Sigmoid colon (tissue), 6 donors: ENCODE measurements at regions not wholly inside any gene's neighbourhood (a gene's known extent, or its start where the extent isn't known, plus 50 kb on each side); places are given as distances from the start of the nearest gene placed in this dataset.

Experiments
- DNase-seq: peaks from one replicate; pipeline ENCODE4 v3.0.0-alpha.2; 2019
- H3K27ac ChIP-seq, 4 donors: fragments of 200-600 bp; sonication (generic); one replicate each; pipeline ENCODE4 v1.5.1; 2016 to 2019; ENCODE audit warnings: mild to moderate bottlenecking in 1 of 4
- H3K27me3 ChIP-seq, 3 donors: fragments of 200-600 bp; sonication (generic); one replicate each; pipeline ENCODE4 v1.5.1; 2019; ENCODE audit warnings: mild to moderate bottlenecking in 1 of 3
- H3K36me3 ChIP-seq, 4 donors: fragments of 200-600 bp; sonication (generic); one replicate each; pipeline ENCODE4 v1.5.1; 2016 to 2019
- H3K4me1 ChIP-seq, 4 donors: fragments of 200-600 bp; sonication (generic); one replicate each; pipeline ENCODE4 v1.5.1; 2017 to 2019
- H3K4me3 ChIP-seq, 4 donors: fragments of 200-600 bp; sonication (generic); one replicate each; pipeline ENCODE4 v1.5.1; 2017 to 2019; ENCODE audit warnings: mild to moderate bottlenecking in 2 of 4, moderate library complexity in 1 of 4
- H3K9me3 ChIP-seq, 4 donors: fragments of 200-600 bp in 3 of 4; sonication (generic) in 3 of 4; one replicate each; pipeline versions ENCODE4 v1.5.1 to v1.6.1; 2013 to 2019
- EP300 ChIP-seq, 4 donors: sonication (generic); formaldehyde crosslinking; IDR thresholded peaks; one replicate each; pipeline ENCODE4 v1.6.1; 2017; ENCODE audit warnings: antibody characterized with exemption in 4 of 4
- POLR2A ChIP-seq, 2 donors: fragments of 450-650 bp; IDR thresholded peaks; one replicate each; pipeline ENCODE4 v1.6.1; 2016; ENCODE audit warnings: antibody characterized with exemption in 2 of 2, mild to moderate bottlenecking in 2 of 2, moderate library complexity in 2 of 2
- POLR2AphosphoS5 ChIP-seq, 4 donors: sonication (generic); formaldehyde crosslinking; IDR thresholded peaks; one replicate each; pipeline ENCODE4 v1.6.1; 2017; ENCODE audit warnings: antibody characterized with exemption in 4 of 4
- WGBS, 2 donors: extraction: QIAGEN DNeasy Blood & Tissue Kit; methylation state at CpG; one replicate each; pipeline ENCODE4 v1.1.7; 2013; 5-methylcytosine and 5-hydroxymethylcytosine counted together
- intact Hi-C: fragments of 100-400 bp; cut with DNase I; formaldehyde crosslinking; loops from one replicate; pipeline ENCODE4 v1.15.1; 2023
- TF ChIP-seq, protein P1 (sequence below), 4 experiments: fragments of 450-650 bp in 3 of 4; fragments of 200-600 bp in 1 of 4; IDR thresholded peaks; one replicate each; pipeline ENCODE4 v1.5.1; 2016 to 2019; ENCODE audit warnings: antibody characterized with exemption in 4 of 4, mild to moderate bottlenecking in 3 of 4, moderate library complexity in 2 of 4
- donor health status: healthy with polysubstance abuse.
- donor health status: healthy.

DNA sequence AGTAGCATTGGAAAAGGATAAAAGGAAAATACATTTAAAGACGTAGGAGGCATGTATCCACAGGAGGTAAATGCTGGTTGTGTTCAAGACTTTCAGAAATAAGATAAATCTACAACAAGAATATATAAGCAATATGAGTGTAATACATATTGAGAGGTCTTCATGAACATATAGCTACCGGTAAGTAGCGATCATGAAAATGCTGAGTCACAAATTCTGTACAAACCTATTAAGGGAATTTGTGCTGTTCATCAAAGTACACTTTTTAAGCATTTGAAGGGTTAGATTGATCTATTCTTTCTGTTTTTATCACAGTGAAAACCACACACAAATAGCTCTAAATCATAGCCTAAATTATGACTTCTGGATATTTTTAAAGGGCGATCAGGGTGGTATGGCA lies 173.1 kb upstream of the NYAP2 start:
- WGBS, 2 donors: 93 to 94% methylated on average over 4 of the region's 4 CpGs
- H3K9me3 ChIP-seq: no peaks in the 10 kb centered on the region
- TF ChIP-seq, protein P1, sequence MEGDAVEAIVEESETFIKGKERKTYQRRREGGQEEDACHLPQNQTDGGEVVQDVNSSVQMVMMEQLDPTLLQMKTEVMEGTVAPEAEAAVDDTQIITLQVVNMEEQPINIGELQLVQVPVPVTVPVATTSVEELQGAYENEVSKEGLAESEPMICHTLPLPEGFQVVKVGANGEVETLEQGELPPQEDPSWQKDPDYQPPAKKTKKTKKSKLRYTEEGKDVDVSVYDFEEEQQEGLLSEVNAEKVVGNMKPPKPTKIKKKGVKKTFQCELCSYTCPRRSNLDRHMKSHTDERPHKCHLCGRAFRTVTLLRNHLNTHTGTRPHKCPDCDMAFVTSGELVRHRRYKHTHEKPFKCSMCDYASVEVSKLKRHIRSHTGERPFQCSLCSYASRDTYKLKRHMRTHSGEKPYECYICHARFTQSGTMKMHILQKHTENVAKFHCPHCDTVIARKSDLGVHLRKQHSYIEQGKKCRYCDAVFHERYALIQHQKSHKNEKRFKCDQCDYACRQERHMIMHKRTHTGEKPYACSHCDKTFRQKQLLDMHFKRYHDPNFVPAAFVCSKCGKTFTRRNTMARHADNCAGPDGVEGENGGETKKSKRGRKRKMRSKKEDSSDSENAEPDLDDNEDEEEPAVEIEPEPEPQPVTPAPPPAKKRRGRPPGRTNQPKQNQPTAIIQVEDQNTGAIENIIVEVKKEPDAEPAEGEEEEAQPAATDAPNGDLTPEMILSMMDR (IDR thresholded peaks at IDR 0.05): no peak
- TF ChIP-seq POLR2A (IDR thresholded peaks at IDR 0.05) (no peak), POLR2AphosphoS5 (IDR thresholded peaks at IDR 0.05) (no peak), EP300 (IDR thresholded peaks at IDR 0.05) (no peak)
- H3K27ac ChIP-seq: no peak overlapping the region
- intact Hi-C loops: no loop called here
- H3K36me3 ChIP-seq: no peaks in the 10 kb centered on the region
- H3K27me3 ChIP-seq: no peaks in the 10 kb centered on the region
- H3K4me1 ChIP-seq: no peaks in the 10 kb centered on the region
- H3K4me3 ChIP-seq: no peak overlapping the region
- no peak for DNase-seq

DNA sequence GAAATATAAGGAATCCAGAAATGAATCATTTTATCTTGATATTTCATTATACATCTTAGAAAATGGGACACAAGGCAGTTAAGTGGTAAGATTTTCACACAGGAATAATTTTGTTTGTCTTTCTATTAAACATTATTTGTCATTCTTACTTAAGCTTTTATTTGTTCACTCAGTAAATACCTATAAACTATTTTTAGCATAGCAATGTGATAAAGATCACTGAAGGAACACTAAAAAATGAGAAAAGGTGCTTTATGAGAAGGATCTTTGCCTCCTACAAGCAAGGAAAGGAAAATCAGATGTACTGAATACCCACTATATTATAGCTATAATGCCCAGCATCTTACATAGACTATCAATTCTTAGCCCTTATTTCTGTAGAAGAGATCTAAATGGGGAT lies 176.2 kb upstream of the NYAP2 start:
- Histone ChIP-seq H3K4me3 (no peak overlapping the region), H3K4me1 (no peaks in the 10 kb centered on the region), H3K36me3 (no peaks in the 10 kb centered on the region), H3K27ac (no peak overlapping the region), H3K27me3 (no peaks in the 10 kb centered on the region), H3K9me3 (no peaks in the 10 kb centered on the region)
- TF ChIP-seq EP300 (IDR thresholded peaks at IDR 0.05): no peak
- TF ChIP-seq POLR2AphosphoS5 (IDR thresholded peaks at IDR 0.05): no peak
- no peak for TF ChIP-seq POLR2A (IDR thresholded peaks at IDR 0.05)
- TF ChIP-seq, protein P1 (IDR thresholded peaks at IDR 0.05): no peak
- intact Hi-C loops: no loop called here
- no peak for DNase-seq

DNA sequence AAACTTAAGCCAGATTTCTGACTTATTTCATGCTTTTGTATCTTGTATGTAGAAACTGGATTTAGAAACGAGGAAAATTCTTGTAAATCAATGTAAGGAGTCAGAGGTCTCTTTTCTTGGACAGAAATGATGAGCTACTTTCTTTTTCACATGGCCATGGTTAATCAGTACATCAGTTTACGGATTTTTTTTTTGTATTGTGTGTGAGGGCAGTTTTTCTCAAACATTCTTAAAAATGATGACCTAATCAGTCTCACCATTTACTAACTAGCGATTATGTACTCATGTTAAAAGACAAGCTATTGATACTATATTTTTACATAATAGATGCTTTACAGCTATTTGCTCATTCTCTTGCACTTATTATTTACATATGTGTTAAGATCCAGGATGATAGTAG lies 165.2 kb upstream of the DOCK10 start:
- H3K36me3 ChIP-seq: no peaks in the 10 kb centered on the region
- TF ChIP-seq POLR2AphosphoS5 (IDR thresholded peaks at IDR 0.05) (no peak), POLR2A (IDR thresholded peaks at IDR 0.05) (no peak), EP300 (IDR thresholded peaks at IDR 0.05) (no peak)
- TF ChIP-seq, protein P1 (IDR thresholded peaks at IDR 0.05): no peak
- no peaks in the 10 kb centered on the region for H3K4me1 ChIP-seq
- WGBS, 2 donors: 63 to 64% methylated on average over 3 of the region's 3 CpGs
- H3K4me3 ChIP-seq: no peak overlapping the region
- DNase-seq: no peak
- H3K27ac ChIP-seq: no peak overlapping the region
- intact Hi-C loops: no loop called here
- no peaks in the 10 kb centered on the region for H3K27me3 ChIP-seq
- H3K9me3 ChIP-seq: no peaks in the 10 kb centered on the region

DNA sequence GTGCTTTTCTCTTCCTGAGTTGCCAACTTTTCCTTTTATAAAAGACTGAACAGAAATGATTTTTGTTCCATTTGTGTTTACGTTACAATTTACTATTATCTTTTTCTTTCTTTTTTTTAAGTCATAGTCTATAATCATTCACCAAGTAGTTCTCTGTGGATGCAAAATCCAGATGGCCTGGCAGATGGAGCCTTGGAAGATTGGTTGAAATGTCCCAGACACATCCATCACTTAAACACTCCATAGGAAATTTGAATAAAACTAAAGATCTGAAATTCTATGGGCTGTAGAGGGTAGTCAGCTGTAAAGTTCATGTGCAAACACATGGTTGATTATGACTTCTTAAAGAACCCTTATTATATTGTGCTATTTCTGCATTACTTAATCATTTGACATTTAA lies 164.8 kb upstream of the DOCK10 start:
- Histone ChIP-seq H3K27ac (no peak overlapping the region), H3K9me3 (no peaks in the 10 kb centered on the region), H3K4me3 (no peak overlapping the region), H3K27me3 (no peaks in the 10 kb centered on the region), H3K4me1 (no peaks in the 10 kb centered on the region), H3K36me3 (no peaks in the 10 kb centered on the region)
- 64 to 81% methylated on average over 1 of the region's 1 CpG for WGBS, 2 donors
- TF ChIP-seq, protein P1 (IDR thresholded peaks at IDR 0.05): no peak
- TF ChIP-seq POLR2A (IDR thresholded peaks at IDR 0.05) (no peak), POLR2AphosphoS5 (IDR thresholded peaks at IDR 0.05) (no peak), EP300 (IDR thresholded peaks at IDR 0.05) (no peak)
- intact Hi-C loops: no loop called here
- no peak for DNase-seq

DNA sequence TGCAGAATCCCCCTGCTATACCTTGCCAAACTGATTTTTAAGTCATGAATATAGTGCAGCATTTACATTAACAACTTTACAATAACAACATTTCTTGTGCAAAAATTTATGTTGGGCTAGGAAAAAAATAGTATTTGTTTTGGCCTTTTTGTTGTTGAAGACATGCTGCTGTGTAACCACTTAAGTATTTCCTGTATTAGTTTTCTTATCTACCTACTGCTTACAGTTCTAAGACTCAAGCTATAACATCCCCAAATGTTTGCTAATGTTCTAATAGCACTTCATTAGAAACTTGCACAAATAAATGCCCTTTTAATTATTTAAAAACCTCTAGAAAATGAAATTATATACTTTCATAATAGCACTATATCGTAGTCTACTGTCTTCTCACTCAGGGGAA lies 154.3 kb upstream of the DOCK10 start:
- Histone ChIP-seq H3K36me3 (no peaks in the 10 kb centered on the region), H3K4me3 (no peak overlapping the region), H3K27me3 (no peaks in the 10 kb centered on the region), H3K9me3 (no peaks in the 10 kb centered on the region), H3K4me1 (no peaks in the 10 kb centered on the region), H3K27ac (no peak overlapping the region)
- DNase-seq: no peak
- TF ChIP-seq, protein P1 (IDR thresholded peaks at IDR 0.05): no peak
- no peak for TF ChIP-seq POLR2A (IDR thresholded peaks at IDR 0.05)
- no peak for TF ChIP-seq EP300 (IDR thresholded peaks at IDR 0.05)
- TF ChIP-seq POLR2AphosphoS5 (IDR thresholded peaks at IDR 0.05): no peak
- WGBS, 2 donors: 84 to 92% methylated on average over 1 of the region's 1 CpG
- intact Hi-C loops: no loop called here
